Thyroid gland (tissue), 4 donors: ENCODE measurements at regions not wholly inside any gene's neighbourhood (a gene's known extent, or its start where the extent isn't known, plus 50 kb on each side); places are given as distances from the start of the nearest gene placed in this dataset.

Source experiments
- POLR2A ChIP-seq, 2 donors: fragments of 450-650 bp; IDR thresholded peaks; one replicate each; pipeline ENCODE4 v1.6.1; 2017; ENCODE audit warnings: antibody characterized with exemption in 2 of 2, mild to moderate bottlenecking in 2 of 2, moderate library complexity in 1 of 2
- TF ChIP-seq, protein P1 (sequence below), 6 experiments: fragments of 200-600 bp in 3 of 6; fragments of 450-650 bp in 3 of 6; sonication (generic) in 3 of 6; IDR thresholded peaks; one replicate each; pipeline ENCODE4 v1.5.1; 2016 to 2019; ENCODE audit warnings: antibody characterized with exemption in 6 of 6, mild to moderate bottlenecking in 2 of 6, inconsistent platforms in 1 of 6, moderate library complexity in 1 of 6

DNA sequence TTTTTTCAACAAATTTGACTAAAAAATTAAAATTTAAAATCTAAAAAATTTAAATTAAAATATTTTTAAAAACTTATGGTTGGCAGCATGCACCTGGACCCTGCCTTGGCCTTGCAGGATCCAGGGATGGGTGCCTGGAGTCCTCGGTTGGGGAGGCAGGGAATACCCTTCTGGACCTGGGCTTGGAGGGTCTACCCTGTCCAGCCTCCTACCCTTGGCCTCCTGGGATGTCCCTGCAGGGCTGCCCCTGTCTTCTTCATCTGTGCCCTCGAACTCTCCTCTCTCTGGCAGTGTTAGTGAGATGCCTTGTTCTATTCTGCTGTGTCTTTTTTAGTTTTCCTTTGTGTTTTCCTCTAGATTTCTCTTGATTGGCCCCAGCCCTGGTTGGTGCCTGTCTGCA lies 68.9 kb upstream of the HAAO start:
- TF ChIP-seq, protein P1, sequence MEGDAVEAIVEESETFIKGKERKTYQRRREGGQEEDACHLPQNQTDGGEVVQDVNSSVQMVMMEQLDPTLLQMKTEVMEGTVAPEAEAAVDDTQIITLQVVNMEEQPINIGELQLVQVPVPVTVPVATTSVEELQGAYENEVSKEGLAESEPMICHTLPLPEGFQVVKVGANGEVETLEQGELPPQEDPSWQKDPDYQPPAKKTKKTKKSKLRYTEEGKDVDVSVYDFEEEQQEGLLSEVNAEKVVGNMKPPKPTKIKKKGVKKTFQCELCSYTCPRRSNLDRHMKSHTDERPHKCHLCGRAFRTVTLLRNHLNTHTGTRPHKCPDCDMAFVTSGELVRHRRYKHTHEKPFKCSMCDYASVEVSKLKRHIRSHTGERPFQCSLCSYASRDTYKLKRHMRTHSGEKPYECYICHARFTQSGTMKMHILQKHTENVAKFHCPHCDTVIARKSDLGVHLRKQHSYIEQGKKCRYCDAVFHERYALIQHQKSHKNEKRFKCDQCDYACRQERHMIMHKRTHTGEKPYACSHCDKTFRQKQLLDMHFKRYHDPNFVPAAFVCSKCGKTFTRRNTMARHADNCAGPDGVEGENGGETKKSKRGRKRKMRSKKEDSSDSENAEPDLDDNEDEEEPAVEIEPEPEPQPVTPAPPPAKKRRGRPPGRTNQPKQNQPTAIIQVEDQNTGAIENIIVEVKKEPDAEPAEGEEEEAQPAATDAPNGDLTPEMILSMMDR (IDR thresholded peaks at IDR 0.05) = no peak
- TF ChIP-seq POLR2A (IDR thresholded peaks at IDR 0.05) = no peak
